ENCODE measurements at regions not wholly inside any gene's neighbourhood (a gene's known extent, or its start where the extent isn't known, plus 50 kb on each side); places are given as distances from the start of the nearest gene placed in this dataset.

DNA sequence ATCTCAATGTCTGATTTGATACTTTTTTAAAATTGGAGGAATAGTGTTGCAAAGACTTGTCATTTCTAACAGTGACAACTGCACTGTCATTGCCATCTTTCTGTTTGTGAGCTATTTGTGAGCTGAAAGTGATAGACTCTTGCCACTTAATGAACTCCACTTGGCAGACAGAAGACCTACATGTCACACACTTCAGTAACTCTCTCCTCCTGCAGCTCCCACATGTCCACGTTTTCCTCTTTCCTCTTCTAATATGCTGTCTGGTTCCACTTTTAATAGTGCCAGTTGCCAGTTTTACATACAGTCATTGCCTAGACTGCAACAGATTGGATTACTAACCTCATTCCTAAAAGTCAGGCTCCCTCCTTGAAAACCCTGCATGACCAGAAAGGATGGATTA, 121.5 kb downstream of the CAPZA3 start:
- Histone ChIP-seq H3K36me3 (ENCODE audit: control insufficient read depth in 2 of 2, insufficient read depth in 2 of 2, low read length in 1 of 2) (no peaks in the 10 kb centered on the region), H3K9me3 (replicated peaks; ENCODE audit: control insufficient read depth, insufficient read depth, low read length) (no peaks in the 10 kb centered on the region), H4K20me1 (ENCODE audit: control insufficient read depth, insufficient read depth) (no peaks in the 10 kb centered on the region), H2AFZ (ENCODE audit: control insufficient read depth, low read depth, low read length) (no peak overlapping the region), H3K4me2 (ENCODE audit: control insufficient read depth, insufficient read depth) (no peak overlapping the region), H3K27ac (ENCODE audit: control insufficient read depth, insufficient read depth) (no peak overlapping the region), H3K4me1 (ENCODE audit: control insufficient read depth, insufficient read depth, low read length) (no peaks in the 10 kb centered on the region), H3K27me3 (replicated peaks in 1 of 2; ENCODE audit: control insufficient read depth in 2 of 2, insufficient read depth in 2 of 2, low read length in 1 of 2) (no peaks in the 10 kb centered on the region), H3K4me3 (no peak overlapping the region), H3K79me2 (ENCODE audit: control insufficient read depth, insufficient read depth, low read length) (no peaks in the 10 kb centered on the region), H3K9ac (ENCODE audit: control insufficient read depth, insufficient read depth, low read length) (no peak overlapping the region)
- FAIRE-seq (no peak), ATAC-seq (no peak), DNase-seq (ENCODE audit: low read depth, low spot score) (no peak)
- ChIA-PET RAD21 (ENCODE audit: unreplicated experiment) (no interaction called here), POLR2A (no interaction called here), SMC1A (ENCODE audit: uncharacterized antibody, unreplicated experiment) (interaction anchor here (0.7 to 3.4 kb wide), 3 partner anchors 16 to 409 kb away, joined by 3 to 17 read pairs (median 5); no protein-coding TSS in a partner anchor), CTCF (interaction anchor here (1.4 to 3.3 kb wide), 3 partner anchors 12 to 432 kb away, joined by 3 to 20 read pairs (median 5); no protein-coding TSS in a partner anchor)
- no TSS peak for BruUV-seq (replicated peaks)
- intact Hi-C loops (cut with micrococcal nuclease; ENCODE audit: unreplicated experiment) (no loop called here), in situ Hi-C loops (cut with MboI) (no loop called here)
- no peak for TF ChIP-seq LARP7 (IDR thresholded peaks at IDR 0.05)
- TF ChIP-seq RELA (IDR thresholded peaks at IDR 0.05; ENCODE audit: borderline replicate concordance, partially characterized antibody): no peak
- no peak for TF ChIP-seq BCLAF1 (IDR thresholded peaks at IDR 0.05)
- no peak for TF ChIP-seq ESRRA (IDR thresholded peaks at IDR 0.05; ENCODE audit: low read length)
- no peak for TF ChIP-seq DPF2 (IDR thresholded peaks at IDR 0.05)
- TF ChIP-seq YBX1 (IDR thresholded peaks at IDR 0.05): no peak
- no peak for TF ChIP-seq SRF (IDR thresholded peaks at IDR 0.05; ENCODE audit: low read depth in 2 of 2, low read length in 2 of 2)
- TF ChIP-seq ZNF207 (IDR thresholded peaks at IDR 0.05; ENCODE audit: borderline replicate concordance): no peak
- no peak for TF ChIP-seq SREBF2 (IDR thresholded peaks at IDR 0.05; ENCODE audit: low read length)
- 0% methylated on average over 1 of the region's 1 CpG for WGBS (ENCODE audit: insufficient coverage, insufficient replicate concordance, low lambda C conversion rate, missing lambda C conversion rate)

Measured in GM12878 (cell line).